GM10248 (cell line): ENCODE measurements at regions not wholly inside any gene's neighbourhood (a gene's known extent, or its start where the extent isn't known, plus 50 kb on each side); places are given as distances from the start of the nearest gene placed in this dataset.
"Not testable (repeated sequence)": the region's sequence is repeated elsewhere in the genome, so short reads cannot be mapped to it uniquely, and the experiment has no call there.

Source experiments
- CTCF ChIA-PET: fragments of 300-600 bp; sonication (Branson Sonifier 250); formaldehyde crosslinking; extraction: SDS; loops from one replicate; lab custom pipeline; 2021; ENCODE audit warnings: antibody characterized with exemption; lab: Yijun Ruan, JAX
- POLR2A ChIA-PET: fragments of 350-650 bp; sonication (Branson Sonifier 250); formaldehyde crosslinking; extraction: SDS; loops from one replicate; lab custom pipeline; 2020; ENCODE audit warnings: antibody characterized with exemption; lab: Yijun Ruan, JAX
- DNase-seq: peaks from one replicate; pipeline ENCODE4 v3.0.0; 2012; ENCODE audit errors: extremely low spot score
- CTCF ChIP-seq: IDR thresholded peaks from 2 replicates; pipeline ENCODE4 v1.5.1; 2012; ENCODE audit warnings: mild to moderate bottlenecking, low read depth; ENCODE audit errors: extremely low read depth, missing control alignments, control extremely low read depth

- TF ChIP-seq CTCF, result no peak
- DNase-seq, result no peak
- CTCF ChIA-PET, result no interaction called here
- POLR2A ChIA-PET, result no interaction called here
These were observed 116.9 kb upstream of the FOXN2 start for GRCh38 chr2:48197618-48198017.

- no peak for DNase-seq
- TF ChIP-seq CTCF, result no peak
- ChIA-PET CTCF (interaction anchor here (1.1 to 1.9 kb wide), 3 partner anchors 11 to 15 kb away, joined by 3 to 4 read pairs (median 4); no protein-coding TSS in a partner anchor), POLR2A (no interaction called here)
These were observed 116.1 kb upstream of the FOXN2 start for GRCh38 chr2:48198371-48198770.

GRCh38 chr2:48199070-48199469, 115.4 kb upstream of the FOXN2 start:
- TF ChIP-seq CTCF, result no peak
- no peak for DNase-seq
- ChIA-PET CTCF (interaction anchor here (1.1 to 1.9 kb wide), 3 partner anchors 10 to 14 kb away, joined by 3 to 4 read pairs (median 4); no protein-coding TSS in a partner anchor), POLR2A (no interaction called here)

GRCh38 chr2:48200620-48201293, 113.7 kb upstream of the FOXN2 start:
- no peak for TF ChIP-seq CTCF
- DNase-seq, result peak; percentile 50
- POLR2A ChIA-PET, result no interaction called here
- CTCF ChIA-PET, result interaction anchor here (1.8 kb wide), 2 partner anchors 10 to 235 kb away, joined by 3 to 11 read pairs; no protein-coding TSS in a partner anchor

- POLR2A ChIA-PET, DNase-seq: not testable (repeated sequence)
- CTCF ChIA-PET, result interaction anchor here (0.9 to 1.8 kb wide), 3 partner anchors 10 to 234 kb away, joined by 3 to 11 read pairs (median 4); no protein-coding TSS in a partner anchor
These were observed 113.0 kb upstream of the FOXN2 start for GRCh38 chr2:48201435-48201834.

GRCh38 chr2:48202863-48203642, 111.4 kb upstream of the FOXN2 start:
- TF ChIP-seq CTCF, result no peak
- ChIA-PET POLR2A (no interaction called here), CTCF (interaction anchor here (1.2 to 1.8 kb wide), 6 partner anchors 9 to 43 kb away, joined by 3 to 5 read pairs (median 4); no protein-coding TSS in a partner anchor)

More at GRCh38 chr2:48202863-48203642, 111.4 kb upstream of the FOXN2 start:
- no peak for DNase-seq
